ENCODE measurements at regions not wholly inside any gene's neighbourhood (a gene's known extent, or its start where the extent isn't known, plus 50 kb on each side); places are given as distances from the start of the nearest gene placed in this dataset.

DNA sequence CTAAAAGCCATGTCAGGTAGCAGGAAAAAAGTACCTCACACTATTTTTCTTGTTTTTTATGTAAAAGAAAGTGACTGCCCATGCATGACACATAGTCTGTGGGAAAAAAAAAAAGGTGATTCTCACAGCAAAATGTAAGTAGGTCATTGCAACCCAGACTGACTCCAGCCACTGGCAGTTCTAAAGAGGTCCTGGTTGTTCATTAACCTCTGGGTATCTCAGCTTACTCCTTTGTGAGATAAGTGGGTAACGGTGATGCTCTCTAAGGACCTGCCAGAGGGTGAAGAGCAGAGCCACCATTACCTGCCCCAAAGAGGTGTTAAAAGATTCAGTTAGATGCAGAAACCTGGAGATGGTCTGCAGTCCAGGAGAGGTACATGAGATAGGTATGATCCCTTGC, 531.9 kb downstream of the GRIN2A start:
- TF ChIP-seq POLR2A (IDR thresholded peaks at IDR 0.05; ENCODE audit: low read depth, low read length) (no peak), TAF1 (IDR thresholded peaks at IDR 0.05; ENCODE audit: low read depth, low read length) (no peak)

All from GM12891 (cell line).